ENCODE measurements at regions not wholly inside any gene's neighbourhood (a gene's known extent, or its start where the extent isn't known, plus 50 kb on each side); places are given as distances from the start of the nearest gene placed in this dataset.

GRCh38 chr7:33700001-33700899, 205.1 kb upstream of the BMPER start:
- Histone ChIP-seq H3K9me3 (ENCODE audit: control insufficient read depth in 2 of 2, insufficient read depth in 1 of 2, low read depth in 1 of 2, low read length in 1 of 2) (peaks cover 0 to 5% of the 10 kb centered on the region in 2 donors), H3K4me3 (ENCODE audit: low read depth in 1 of 2, low read length in 2 of 2) (no peak overlapping the region), H3K27ac (ENCODE audit: low read depth in 2 of 2, low read length in 1 of 2) (no peak overlapping the region), H3K36me3 (ENCODE audit: control insufficient read depth in 2 of 2, insufficient read depth in 2 of 2, low read length in 1 of 2) (no peaks in the 10 kb centered on the region), H3K27me3 (ENCODE audit: control insufficient read depth in 1 of 2, insufficient read depth in 2 of 2, low read length in 2 of 2) (no peaks in the 10 kb centered on the region), H3K4me1 (ENCODE audit: control insufficient read depth in 2 of 2, insufficient read depth in 2 of 2, low read length in 1 of 2) (no peaks in the 10 kb centered on the region)
- WGBS, 2 donors: 69 to 80% methylated on average over 11 of the region's 11 CpGs

- H3K27me3 ChIP-seq (ENCODE audit: control insufficient read depth in 1 of 2, insufficient read depth in 2 of 2, low read length in 2 of 2): no peaks in the 10 kb centered on the region
- H3K36me3 ChIP-seq (ENCODE audit: control insufficient read depth in 2 of 2, insufficient read depth in 2 of 2, low read length in 1 of 2): no peaks in the 10 kb centered on the region
- H3K4me1 ChIP-seq (ENCODE audit: control insufficient read depth in 2 of 2, insufficient read depth in 2 of 2, low read length in 1 of 2): no peaks in the 10 kb centered on the region
- no peak overlapping the region for H3K27ac ChIP-seq (ENCODE audit: low read depth in 2 of 2, low read length in 1 of 2)
- no peak overlapping the region for H3K4me3 ChIP-seq (ENCODE audit: low read depth in 1 of 2, low read length in 2 of 2)
- H3K9me3 ChIP-seq (ENCODE audit: control insufficient read depth in 2 of 2, insufficient read depth in 1 of 2, low read depth in 1 of 2, low read length in 1 of 2): peaks cover 0 to 5% of the 10 kb centered on the region in 2 donors
- WGBS, 2 donors: 77 to 80% methylated on average over 7 of the region's 7 CpGs
Measured at GRCh38 chr7:33701189-33701740, 204.1 kb upstream of the BMPER start.

- Histone ChIP-seq H3K36me3 (ENCODE audit: control insufficient read depth in 2 of 2, insufficient read depth in 2 of 2, low read length in 1 of 2) (no peaks in the 10 kb centered on the region), H3K4me1 (ENCODE audit: control insufficient read depth in 2 of 2, insufficient read depth in 2 of 2, low read length in 1 of 2) (no peaks in the 10 kb centered on the region), H3K27me3 (ENCODE audit: control insufficient read depth in 1 of 2, insufficient read depth in 2 of 2, low read length in 2 of 2) (no peaks in the 10 kb centered on the region), H3K27ac (ENCODE audit: low read depth in 2 of 2, low read length in 1 of 2) (no peak overlapping the region), H3K9me3 (ENCODE audit: control insufficient read depth in 2 of 2, insufficient read depth in 1 of 2, low read depth in 1 of 2, low read length in 1 of 2) (peaks cover 0 to 5% of the 10 kb centered on the region in 2 donors), H3K4me3 (ENCODE audit: low read depth in 1 of 2, low read length in 2 of 2) (no peak overlapping the region)
- 61 to 64% methylated on average over 2 of the region's 2 CpGs for WGBS, 2 donors
Measured at GRCh38 chr7:33701927-33702326, 203.4 kb upstream of the BMPER start.

- Histone ChIP-seq H3K4me3 (ENCODE audit: low read depth in 1 of 2, low read length in 2 of 2) (no peak overlapping the region), H3K27me3 (ENCODE audit: control insufficient read depth in 1 of 2, insufficient read depth in 2 of 2, low read length in 2 of 2) (no peaks in the 10 kb centered on the region), H3K4me1 (ENCODE audit: control insufficient read depth in 2 of 2, insufficient read depth in 2 of 2, low read length in 1 of 2) (no peaks in the 10 kb centered on the region), H3K27ac (ENCODE audit: low read depth in 2 of 2, low read length in 1 of 2) (no peak overlapping the region), H3K9me3 (ENCODE audit: control insufficient read depth in 2 of 2, insufficient read depth in 1 of 2, low read depth in 1 of 2, low read length in 1 of 2) (peaks cover 0 to 5% of the 10 kb centered on the region in 2 donors), H3K36me3 (ENCODE audit: control insufficient read depth in 2 of 2, insufficient read depth in 2 of 2, low read length in 1 of 2) (no peaks in the 10 kb centered on the region)
- WGBS, 2 donors: 92 to 95% methylated on average over 3 of the region's 3 CpGs
Measured at GRCh38 chr7:33702514-33703054, 202.8 kb upstream of the BMPER start.

GRCh38 chr7:33705333-33705833, 200.0 kb upstream of the BMPER start:
- H3K4me3 ChIP-seq (ENCODE audit: low read depth in 1 of 2, low read length in 2 of 2): no peak overlapping the region
- 82 to 87% methylated on average over 5 of the region's 5 CpGs for WGBS, 2 donors
- H3K27me3 ChIP-seq (ENCODE audit: control insufficient read depth in 1 of 2, insufficient read depth in 2 of 2, low read length in 2 of 2): no peaks in the 10 kb centered on the region
- H3K27ac ChIP-seq (ENCODE audit: low read depth in 2 of 2, low read length in 1 of 2): no peak overlapping the region
- no peaks in the 10 kb centered on the region for H3K36me3 ChIP-seq (ENCODE audit: control insufficient read depth in 2 of 2, insufficient read depth in 2 of 2, low read length in 1 of 2)
- peaks cover 0 to 5% of the 10 kb centered on the region in 2 donors for H3K9me3 ChIP-seq (ENCODE audit: control insufficient read depth in 2 of 2, insufficient read depth in 1 of 2, low read depth in 1 of 2, low read length in 1 of 2)
- no peaks in the 10 kb centered on the region for H3K4me1 ChIP-seq (ENCODE audit: control insufficient read depth in 2 of 2, insufficient read depth in 2 of 2, low read length in 1 of 2)

GRCh38 chr7:33706186-33706585, 199.2 kb upstream of the BMPER start:
- Histone ChIP-seq H3K4me1 (ENCODE audit: control insufficient read depth in 2 of 2, insufficient read depth in 2 of 2, low read length in 1 of 2) (no peaks in the 10 kb centered on the region), H3K36me3 (ENCODE audit: control insufficient read depth in 2 of 2, insufficient read depth in 2 of 2, low read length in 1 of 2) (no peaks in the 10 kb centered on the region), H3K9me3 (ENCODE audit: control insufficient read depth in 2 of 2, insufficient read depth in 1 of 2, low read depth in 1 of 2, low read length in 1 of 2) (peaks cover 0 to 4% of the 10 kb centered on the region in 2 donors), H3K4me3 (ENCODE audit: low read depth in 1 of 2, low read length in 2 of 2) (no peak overlapping the region), H3K27ac (ENCODE audit: low read depth in 2 of 2, low read length in 1 of 2) (no peak overlapping the region), H3K27me3 (ENCODE audit: control insufficient read depth in 1 of 2, insufficient read depth in 2 of 2, low read length in 2 of 2) (no peaks in the 10 kb centered on the region)
- 69 to 73% methylated on average over 2 of the region's 2 CpGs for WGBS, 2 donors

GRCh38 chr7:33706771-33707200, 198.6 kb upstream of the BMPER start:
- 56 to 58% methylated on average over 5 of the region's 5 CpGs for WGBS, 2 donors
- Histone ChIP-seq H3K9me3 (ENCODE audit: control insufficient read depth in 2 of 2, insufficient read depth in 1 of 2, low read depth in 1 of 2, low read length in 1 of 2) (no peaks in the 10 kb centered on the region), H3K36me3 (ENCODE audit: control insufficient read depth in 2 of 2, insufficient read depth in 2 of 2, low read length in 1 of 2) (no peaks in the 10 kb centered on the region), H3K4me3 (ENCODE audit: low read depth in 1 of 2, low read length in 2 of 2) (no peak overlapping the region), H3K27me3 (ENCODE audit: control insufficient read depth in 1 of 2, insufficient read depth in 2 of 2, low read length in 2 of 2) (no peaks in the 10 kb centered on the region), H3K27ac (ENCODE audit: low read depth in 2 of 2, low read length in 1 of 2) (no peak overlapping the region), H3K4me1 (ENCODE audit: control insufficient read depth in 2 of 2, insufficient read depth in 2 of 2, low read length in 1 of 2) (no peaks in the 10 kb centered on the region)

GRCh38 chr7:33707427-33707826, 197.9 kb upstream of the BMPER start:
- WGBS, 2 donors: 53 to 57% methylated on average over 2 of the region's 2 CpGs
- Histone ChIP-seq H3K9me3 (ENCODE audit: control insufficient read depth in 2 of 2, insufficient read depth in 1 of 2, low read depth in 1 of 2, low read length in 1 of 2) (no peaks in the 10 kb centered on the region), H3K4me3 (ENCODE audit: low read depth in 1 of 2, low read length in 2 of 2) (no peak overlapping the region), H3K27me3 (ENCODE audit: control insufficient read depth in 1 of 2, insufficient read depth in 2 of 2, low read length in 2 of 2) (no peaks in the 10 kb centered on the region), H3K27ac (ENCODE audit: low read depth in 2 of 2, low read length in 1 of 2) (no peak overlapping the region), H3K36me3 (ENCODE audit: control insufficient read depth in 2 of 2, insufficient read depth in 2 of 2, low read length in 1 of 2) (no peaks in the 10 kb centered on the region), H3K4me1 (ENCODE audit: control insufficient read depth in 2 of 2, insufficient read depth in 2 of 2, low read length in 1 of 2) (no peaks in the 10 kb centered on the region)

GRCh38 chr7:33710608-33711007, 194.7 kb upstream of the BMPER start:
- no peaks in the 10 kb centered on the region for H3K4me1 ChIP-seq (ENCODE audit: control insufficient read depth in 2 of 2, insufficient read depth in 2 of 2, low read length in 1 of 2)
- H3K9me3 ChIP-seq (ENCODE audit: control insufficient read depth in 2 of 2, insufficient read depth in 1 of 2, low read depth in 1 of 2, low read length in 1 of 2): no peaks in the 10 kb centered on the region
- H3K36me3 ChIP-seq (ENCODE audit: control insufficient read depth in 2 of 2, insufficient read depth in 2 of 2, low read length in 1 of 2): no peaks in the 10 kb centered on the region
- no peaks in the 10 kb centered on the region for H3K27me3 ChIP-seq (ENCODE audit: control insufficient read depth in 1 of 2, insufficient read depth in 2 of 2, low read length in 2 of 2)
- no peak overlapping the region for H3K4me3 ChIP-seq (ENCODE audit: low read depth in 1 of 2, low read length in 2 of 2)
- H3K27ac ChIP-seq (ENCODE audit: low read depth in 2 of 2, low read length in 1 of 2): no peak overlapping the region
